ENCODE measurements at regions not wholly inside any gene's neighbourhood (a gene's known extent, or its start where the extent isn't known, plus 50 kb on each side); places are given as distances from the start of the nearest gene placed in this dataset.
A peak's percentile ranks its signal among the peaks of the same experiment; 100 is the strongest.

DNA sequence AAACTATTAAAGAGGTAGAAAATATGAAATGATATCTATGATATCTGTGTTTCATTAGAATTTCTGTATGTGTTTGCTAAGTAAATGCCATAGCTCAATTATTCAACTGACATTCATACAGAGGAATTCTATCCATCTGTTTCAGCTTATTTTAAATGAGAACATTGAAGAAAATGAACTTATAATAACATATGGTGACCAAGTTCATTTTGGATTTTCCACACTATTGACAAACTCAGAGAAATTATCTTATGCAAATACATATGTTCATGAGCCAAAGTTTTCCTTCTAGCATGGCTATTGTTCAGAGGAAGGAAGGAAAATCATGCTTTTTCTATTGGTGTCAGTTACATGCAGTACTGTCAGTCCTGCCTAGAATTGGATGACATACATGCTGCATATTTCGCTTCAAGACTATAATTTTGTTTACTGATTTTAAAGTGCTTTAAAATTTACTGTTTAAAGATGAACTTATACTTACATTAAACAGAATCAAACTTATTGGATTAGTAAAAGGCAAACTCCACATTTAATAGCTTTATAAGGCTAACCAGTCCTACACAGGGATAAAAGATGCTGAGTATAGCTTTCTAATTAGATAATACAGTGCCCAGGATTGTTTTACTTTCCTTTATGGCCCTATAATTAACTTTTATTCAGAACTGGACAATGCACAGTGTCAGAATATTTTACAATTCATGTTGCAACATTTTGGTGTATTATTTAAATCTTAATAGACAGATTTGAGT lies 646.2 kb downstream of the TRAM1L1 start:
- DNase-seq (ENCODE audit: low read depth in 2 of 2), result peak in 1 of 2 experiments; percentile 1

DNA sequence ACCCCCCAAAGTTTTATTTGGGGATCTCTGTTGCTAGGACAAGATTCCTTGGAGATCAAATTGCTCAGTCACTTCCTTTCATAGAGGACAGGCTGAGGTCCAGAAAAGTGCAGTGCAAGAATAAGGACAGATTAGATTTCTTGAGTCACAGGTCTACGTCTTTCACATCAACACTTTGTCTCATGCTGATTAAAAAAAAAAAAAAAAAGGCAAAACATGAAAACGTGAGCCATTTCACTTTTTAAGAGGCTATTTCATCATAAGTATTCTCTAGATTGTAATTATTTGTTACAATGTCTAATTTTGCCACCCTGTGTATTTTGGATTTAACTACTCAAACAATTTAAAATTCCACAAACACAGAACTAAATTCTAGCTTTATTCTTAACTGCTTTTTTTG lies 647.0 kb downstream of the TRAM1L1 start:
- DNase-seq (ENCODE audit: low read depth in 2 of 2), result no peak

DNA sequence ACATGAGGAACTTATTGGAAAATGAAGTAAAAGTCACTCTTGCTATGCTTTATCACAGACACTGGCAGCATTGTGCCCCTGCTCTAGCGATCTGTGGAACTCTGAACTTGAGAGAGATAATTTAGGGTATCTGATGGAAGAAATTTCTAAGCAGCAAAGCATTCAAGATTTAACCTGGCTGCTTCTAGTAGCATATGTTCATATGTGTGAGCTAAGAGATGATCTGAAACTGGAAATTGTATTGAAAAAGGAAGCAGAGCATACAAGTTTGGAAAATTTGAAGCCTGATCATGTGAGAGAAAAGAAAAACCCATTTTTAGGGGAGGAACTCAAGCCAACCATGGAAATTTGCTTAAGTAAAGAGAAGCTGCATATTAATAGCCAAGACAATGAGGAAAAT lies 657.7 kb downstream of the TRAM1L1 start:
- DNase-seq (ENCODE audit: low read depth in 2 of 2), result no peak

DNA sequence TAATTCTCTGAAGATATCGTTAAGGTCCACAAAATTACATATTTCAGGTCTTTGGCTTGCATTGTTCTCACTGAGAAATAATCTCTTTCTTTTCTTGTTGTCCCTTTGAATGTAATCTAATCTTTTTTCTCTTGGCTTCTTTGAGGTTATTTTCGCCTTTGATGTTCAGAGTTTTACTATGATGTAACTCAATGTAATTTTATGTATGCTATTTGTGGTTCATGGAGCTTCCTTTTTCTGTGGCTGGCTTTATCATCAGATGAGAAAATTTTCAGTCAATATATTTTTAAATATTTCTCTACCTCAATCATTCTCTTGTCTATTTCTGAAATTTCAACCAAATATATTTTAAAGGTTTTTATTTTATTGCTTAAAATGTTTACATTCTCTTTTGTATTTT lies 672.2 kb downstream of the TRAM1L1 start:
- no peak for DNase-seq (ENCODE audit: low read depth in 2 of 2)

DNA sequence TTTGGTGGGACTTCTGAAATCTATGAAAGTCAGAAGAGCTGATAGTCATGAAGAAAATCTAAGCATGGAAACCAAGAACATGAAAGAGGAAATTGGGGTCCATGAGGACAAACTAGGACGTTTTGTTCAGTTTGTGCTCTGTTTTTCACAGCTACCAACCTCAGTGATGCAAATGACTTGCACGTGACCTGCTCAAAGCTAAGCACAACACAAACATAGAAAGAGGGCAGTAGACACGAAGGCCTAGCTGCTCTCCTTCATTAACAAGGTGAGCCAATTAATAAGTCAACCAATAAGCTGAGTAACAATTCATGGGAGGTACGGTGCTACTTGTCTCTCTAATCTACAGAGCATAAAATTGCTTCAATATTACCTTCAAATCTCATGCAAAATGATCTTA lies 684.1 kb downstream of the TRAM1L1 start:
- no peak for DNase-seq (ENCODE audit: low read depth in 2 of 2)

DNA sequence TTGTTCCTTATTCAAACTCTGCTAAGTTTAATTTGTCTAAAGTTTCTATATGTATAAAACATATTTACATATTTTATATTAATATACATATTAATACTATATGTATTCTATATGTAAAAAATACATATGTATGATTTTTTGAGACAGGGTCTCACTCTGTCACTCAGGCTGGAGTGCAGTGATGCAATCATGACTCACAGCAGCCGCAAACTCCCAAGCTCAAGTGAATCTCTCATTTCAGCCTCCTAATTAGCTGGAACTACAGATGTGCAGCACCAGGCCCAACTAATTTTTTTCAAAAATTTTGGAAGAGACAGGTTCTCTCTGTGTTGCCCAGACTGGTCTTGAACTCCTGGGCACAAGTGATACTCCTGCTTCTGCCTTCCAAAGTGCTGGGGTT lies 684.9 kb downstream of the TRAM1L1 start:
- no peak for DNase-seq (ENCODE audit: low read depth in 2 of 2)

DNA sequence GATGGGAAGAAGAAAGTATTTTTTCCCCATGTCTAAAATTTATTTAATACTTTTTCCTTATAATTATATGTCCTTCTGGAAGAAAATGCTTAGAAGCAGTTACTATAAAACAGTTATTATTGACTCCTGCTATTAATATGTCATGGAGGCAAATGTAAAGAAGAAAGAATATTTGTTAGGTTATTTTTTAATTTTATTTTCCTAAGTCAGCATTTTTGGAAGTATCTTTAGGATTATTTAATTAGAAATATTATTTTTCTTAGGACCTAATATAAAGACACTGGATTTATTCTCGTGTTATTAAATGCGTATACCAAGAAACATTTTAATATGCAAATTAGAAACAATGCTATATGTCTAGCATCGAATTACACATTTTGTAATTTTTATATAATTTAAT lies 687.7 kb downstream of the TRAM1L1 start:
- DNase-seq (ENCODE audit: low read depth in 2 of 2), result no peak

DNA sequence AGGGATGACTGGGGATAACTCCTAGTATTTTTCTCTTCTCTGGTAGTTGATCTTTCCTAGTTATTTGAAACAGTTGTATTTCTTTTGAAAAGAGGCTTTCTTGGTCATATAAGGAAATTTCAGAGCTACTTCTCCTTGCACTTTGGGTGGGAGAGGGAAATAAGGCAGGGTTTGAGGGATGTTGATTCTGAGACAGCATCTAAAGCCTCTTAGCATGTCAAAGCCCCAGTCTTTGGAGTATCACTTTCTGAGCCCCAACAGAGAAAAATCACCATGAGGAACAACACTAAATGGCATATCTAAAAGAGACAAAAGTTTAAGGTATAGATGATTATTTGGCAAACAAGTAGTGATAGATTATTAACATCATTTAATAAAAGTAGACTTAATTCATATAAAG lies 688.1 kb downstream of the TRAM1L1 start:
- no peak for DNase-seq (ENCODE audit: low read depth in 2 of 2)

DNA sequence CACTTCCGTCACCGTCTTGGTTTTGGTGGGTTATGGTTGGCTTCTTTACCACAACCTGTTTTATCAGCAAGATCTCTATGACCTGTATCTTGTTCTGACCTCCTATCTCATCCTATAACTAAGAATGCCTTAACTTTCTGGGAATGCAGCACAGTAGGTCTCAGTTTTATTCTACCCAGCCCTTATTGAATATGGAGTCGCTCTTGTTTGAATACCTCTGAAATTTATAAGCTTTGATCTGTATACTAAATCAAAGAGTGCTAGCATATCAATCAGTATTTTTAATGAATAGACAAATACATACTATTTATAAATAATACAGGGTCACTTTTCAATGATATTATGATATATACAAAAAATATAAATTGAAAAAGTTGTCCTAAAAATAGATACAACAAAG lies 690.0 kb downstream of the TRAM1L1 start:
- DNase-seq (ENCODE audit: low read depth in 2 of 2), result no peak

- no peak for DNase-seq (ENCODE audit: low read depth in 2 of 2)
Measured at GRCh38 chr4:116391020-116391419, 694.4 kb downstream of the TRAM1L1 start.

- DNase-seq (ENCODE audit: low read depth in 2 of 2), result no peak
Measured at GRCh38 chr4:116389139-116389538, 696.2 kb downstream of the TRAM1L1 start.

GRCh38 chr4:116387937-116388474 lies 697.4 kb downstream of the TRAM1L1 start:
- no peak for DNase-seq (ENCODE audit: low read depth in 2 of 2)

DNA sequence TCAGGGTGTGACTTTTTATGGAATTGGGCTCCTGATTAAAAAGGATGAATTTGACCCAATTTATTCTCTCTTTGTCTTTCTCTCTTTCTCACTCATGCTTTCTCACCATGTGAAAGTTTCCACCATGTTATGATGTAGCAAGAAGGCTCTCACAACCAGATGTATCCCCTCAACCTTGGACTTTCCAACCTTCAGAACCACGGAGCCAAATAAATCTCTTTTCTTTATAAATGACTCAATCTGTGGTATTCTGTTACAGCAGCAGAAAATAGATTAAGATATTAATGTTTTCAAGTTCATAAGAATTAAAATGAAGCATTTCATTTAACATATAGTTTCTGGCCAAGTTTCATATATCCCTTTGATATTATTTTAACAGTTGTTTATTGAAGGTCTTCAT lies 698.5 kb downstream of the TRAM1L1 start:
- no peak for DNase-seq (ENCODE audit: low read depth in 2 of 2)

GRCh38 chr4:116385583-116385982 lies 699.8 kb downstream of the TRAM1L1 start:
- no peak for DNase-seq (ENCODE audit: low read depth in 2 of 2)

DNA sequence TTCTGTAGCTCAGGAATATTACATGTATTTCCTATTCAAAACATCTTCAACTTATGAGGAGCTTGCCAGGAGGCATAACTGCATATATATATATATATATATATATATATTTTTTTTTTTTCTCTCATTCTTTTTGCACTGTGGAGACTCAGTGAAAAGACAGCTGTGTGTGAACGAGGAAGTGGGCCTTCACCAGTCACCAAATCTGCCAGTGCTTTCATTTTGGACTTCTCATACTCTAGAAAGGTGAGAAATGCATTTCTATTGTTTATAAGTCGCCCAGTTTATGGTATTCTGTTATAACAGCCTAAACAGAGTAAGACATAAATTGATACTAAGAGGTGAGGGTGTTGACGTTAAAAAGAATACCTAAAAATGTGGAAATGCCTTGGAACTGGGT lies 710.6 kb downstream of the TRAM1L1 start:
- no peak for DNase-seq (ENCODE audit: low read depth in 2 of 2)

DNA sequence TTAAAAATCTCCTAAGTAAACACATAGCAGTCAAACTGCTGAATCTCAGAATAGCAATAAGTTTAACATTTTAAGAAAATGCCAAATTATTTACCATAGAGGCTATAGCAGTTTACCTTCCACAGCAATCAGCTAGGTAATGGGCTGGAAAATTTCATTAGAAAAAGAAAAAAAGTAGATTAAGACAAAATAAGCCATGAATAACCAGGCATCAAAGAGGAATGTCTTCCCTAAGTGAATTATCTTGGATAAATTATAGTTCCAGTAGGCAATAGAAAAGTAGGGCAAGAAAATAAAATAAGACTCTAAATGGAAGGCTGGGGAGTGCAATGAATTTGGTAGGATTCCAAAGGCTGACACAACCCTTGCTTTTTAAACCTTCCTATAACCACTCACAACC lies 722.8 kb downstream of the TRAM1L1 start:
- no peak for DNase-seq (ENCODE audit: low read depth in 2 of 2)

- no peak for DNase-seq (ENCODE audit: low read depth in 2 of 2)
Measured at GRCh38 chr4:116361790-116362189, 723.6 kb downstream of the TRAM1L1 start.

- peak; percentile 29 to 36 for DNase-seq (ENCODE audit: low read depth in 2 of 2)
Measured at GRCh38 chr4:116358633-116359222, 726.6 kb downstream of the TRAM1L1 start.

DNA sequence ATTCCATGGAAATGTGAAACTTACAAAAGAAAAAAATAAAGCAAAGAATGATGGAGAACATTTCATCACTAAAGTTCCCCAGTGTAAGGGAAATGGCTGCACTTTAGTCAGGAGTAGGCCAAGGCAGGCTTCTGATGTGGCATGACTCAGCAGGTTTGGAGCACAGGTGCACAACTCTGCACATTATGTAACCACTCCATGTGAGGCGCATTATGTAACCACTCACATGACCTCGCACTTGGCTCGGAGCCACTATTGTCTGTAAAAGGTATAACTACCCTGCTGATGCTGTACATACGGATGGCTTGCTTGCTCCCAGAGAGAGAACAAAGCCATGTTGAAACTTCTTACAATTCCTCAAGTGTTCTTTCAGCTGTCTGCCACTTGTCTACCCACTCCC lies 727.6 kb downstream of the TRAM1L1 start:
- DNase-seq (ENCODE audit: low read depth in 2 of 2), result no peak

DNA sequence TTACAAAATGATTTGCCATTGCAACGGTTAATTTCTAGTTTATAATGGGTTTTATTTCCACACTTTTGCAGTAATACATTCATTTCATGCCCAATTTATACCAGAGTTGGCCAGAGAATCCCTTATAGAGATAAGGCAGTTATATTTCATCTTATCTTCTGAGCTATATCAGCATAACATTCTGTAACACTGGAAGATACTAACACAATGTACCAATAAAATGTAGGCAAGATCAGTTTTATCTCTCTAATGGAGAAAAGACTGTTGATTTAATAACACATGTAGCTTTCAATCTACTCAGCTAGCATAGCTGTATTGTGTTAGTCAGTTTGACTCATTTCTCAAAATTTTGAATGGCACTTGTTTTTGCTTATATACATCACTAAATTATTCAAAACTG lies 738.6 kb downstream of the TRAM1L1 start:
- no peak for DNase-seq (ENCODE audit: low read depth in 2 of 2)

DNA sequence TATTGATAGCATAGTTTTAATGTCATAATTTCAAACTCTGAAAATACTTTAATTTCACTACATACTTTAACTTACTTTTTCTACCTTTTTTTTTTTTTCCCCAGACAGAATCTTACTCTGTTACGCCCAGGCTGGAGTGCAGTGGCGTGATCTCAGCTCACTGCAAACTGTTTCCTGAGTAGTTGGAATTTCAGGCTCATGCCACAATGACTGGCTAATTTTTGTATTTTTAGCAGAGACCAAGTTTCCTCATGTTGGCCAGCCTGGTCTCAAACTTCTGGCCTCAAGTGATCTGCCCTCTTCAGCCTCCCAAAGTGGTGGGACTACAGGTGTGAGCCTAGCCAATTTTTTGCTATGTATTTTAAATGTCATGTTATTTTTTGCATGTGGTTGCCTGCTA lies 741.6 kb downstream of the TRAM1L1 start:
- no peak for DNase-seq (ENCODE audit: low read depth in 2 of 2)

DNA sequence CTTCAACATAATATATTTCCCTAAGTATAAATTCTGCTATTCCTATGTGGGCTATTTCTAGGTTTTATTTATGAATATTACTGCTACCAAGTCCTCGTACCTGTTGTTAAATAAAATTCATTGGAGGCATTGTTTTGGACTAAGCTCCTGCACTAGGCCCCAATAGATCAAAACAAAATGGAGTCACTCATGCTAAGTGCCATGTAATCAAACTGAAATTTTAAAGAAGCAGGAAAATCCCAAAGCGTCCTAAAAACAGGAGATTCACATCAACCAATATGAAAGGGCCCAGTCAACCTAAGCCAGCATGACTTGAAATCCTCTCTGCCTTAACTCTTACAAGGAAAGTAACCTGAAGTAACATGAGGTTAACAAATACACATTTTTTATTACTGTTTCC lies 743.2 kb downstream of the TRAM1L1 start:
- no peak for DNase-seq (ENCODE audit: low read depth in 2 of 2)

- DNase-seq (ENCODE audit: low read depth in 2 of 2), result no peak
Measured at GRCh38 chr4:116332508-116332907, 752.9 kb downstream of the TRAM1L1 start.

Measured in fibroblast of skin of left biceps (primary cell).